IgD-negative memory B cell (primary cell): ENCODE measurements at regions not wholly inside any gene's neighbourhood (a gene's known extent, or its start where the extent isn't known, plus 50 kb on each side); places are given as distances from the start of the nearest gene placed in this dataset.

Experiments
- H3K27ac Mint-ChIP-seq, 3 donors: one replicate each; pipeline ENCODE4 v1.8.0; 2020 to 2022; ENCODE audit warnings: mild to moderate bottlenecking in 3 of 3, mixed read lengths in 3 of 3, moderate library complexity in 1 of 3
- H3K27me3 Mint-ChIP-seq: one replicate; pipeline ENCODE4 v1.8.0; 2021; ENCODE audit warnings: mixed read lengths
- H3K36me3 Mint-ChIP-seq: one replicate; pipeline ENCODE4 v1.8.0; 2020; ENCODE audit warnings: mild to moderate bottlenecking, mixed read lengths
- H3K4me1 Mint-ChIP-seq, 3 donors: one replicate each; pipeline ENCODE4 v1.8.0; 2020 to 2022; ENCODE audit warnings: mixed read lengths in 3 of 3, mild to moderate bottlenecking in 1 of 3
- H3K4me3 Mint-ChIP-seq, 4 donors: one replicate each; pipeline ENCODE4 v1.8.0; 2020 to 2022; ENCODE audit warnings: mild to moderate bottlenecking in 4 of 4, mixed read lengths in 4 of 4, moderate library complexity in 3 of 4
- H3K9me3 Mint-ChIP-seq, 3 donors: one replicate each; pipeline ENCODE4 v1.8.0; 2020 to 2021; ENCODE audit warnings: mixed read lengths in 3 of 3, mild to moderate bottlenecking in 1 of 3

- peaks cover 16% of the 10 kb centered on the region for H3K27me3 Mint-ChIP-seq
- no peaks in the 10 kb centered on the region for H3K36me3 Mint-ChIP-seq
- no peak overlapping the region for H3K27ac Mint-ChIP-seq
- no peaks in the 10 kb centered on the region for H3K9me3 Mint-ChIP-seq
- H3K4me1 Mint-ChIP-seq: peaks cover 18 to 20% (median 19%) of the 10 kb centered on the region in 3 donors
- H3K4me3 Mint-ChIP-seq: no peak overlapping the region
These were observed 58.5 kb downstream of the IGLL5 start for GRCh38 chr22:22946131-22946530.

- Mint-ChIP-seq H3K4me1 (peaks cover 19 to 27% (median 22%) of the 10 kb centered on the region in 3 donors), H3K27ac (no peak overlapping the region), H3K9me3 (peaks cover 0 to 3% (median 0%) of the 10 kb centered on the region in 3 donors), H3K4me3 (no peak overlapping the region), H3K36me3 (no peaks in the 10 kb centered on the region), H3K27me3 (peaks cover 21% of the 10 kb centered on the region)
These were observed 61.3 kb downstream of the IGLL5 start for GRCh38 chr22:22948651-22949571.

- peak overlapping the region in 1 of 3 donors; percentile 39 for H3K27ac Mint-ChIP-seq
- peaks cover 18% of the 10 kb centered on the region for H3K27me3 Mint-ChIP-seq
- H3K36me3 Mint-ChIP-seq: no peaks in the 10 kb centered on the region
- H3K4me3 Mint-ChIP-seq: peak overlapping the region in 1 of 4 donors; percentile 54
- H3K9me3 Mint-ChIP-seq: peaks cover 0 to 3% (median 0%) of the 10 kb centered on the region in 3 donors
- peaks cover 24 to 34% (median 28%) of the 10 kb centered on the region in 3 donors for H3K4me1 Mint-ChIP-seq
These were observed 62.3 kb downstream of the IGLL5 start for GRCh38 chr22:22949953-22950352.

GRCh38 chr22:22951035-22951434 is 63.4 kb downstream of the IGLL5 start:
- Mint-ChIP-seq H3K27ac (no peak overlapping the region), H3K36me3 (no peaks in the 10 kb centered on the region), H3K4me1 (peaks cover 28 to 30% (median 29%) of the 10 kb centered on the region in 3 donors), H3K9me3 (peaks cover 0 to 3% (median 0%) of the 10 kb centered on the region in 3 donors), H3K4me3 (no peak overlapping the region), H3K27me3 (peaks cover 19% of the 10 kb centered on the region)

GRCh38 chr22:22952531-22953280 is 65.1 kb downstream of the IGLL5 start:
- H3K4me1 Mint-ChIP-seq: peaks cover 18 to 25% (median 25%) of the 10 kb centered on the region in 3 donors
- peak overlapping the region in 2 of 3 donors; percentile 5 to 76 for H3K27ac Mint-ChIP-seq
- no peaks in the 10 kb centered on the region for H3K36me3 Mint-ChIP-seq
- peaks cover 0 to 3% (median 0%) of the 10 kb centered on the region in 3 donors for H3K9me3 Mint-ChIP-seq
- peaks cover 19% of the 10 kb centered on the region for H3K27me3 Mint-ChIP-seq
- H3K4me3 Mint-ChIP-seq: peak overlapping the region in 1 of 4 donors; percentile 1

- no peaks in the 10 kb centered on the region for H3K36me3 Mint-ChIP-seq
- peak overlapping the region in 2 of 3 donors; percentile 67 to 89 for H3K27ac Mint-ChIP-seq
- H3K4me3 Mint-ChIP-seq: peak overlapping the region in 2 of 4 donors; percentile 67
- H3K4me1 Mint-ChIP-seq: peaks cover 18 to 25% (median 25%) of the 10 kb centered on the region in 3 donors
- H3K27me3 Mint-ChIP-seq: peaks cover 24% of the 10 kb centered on the region
- peaks cover 0 to 3% (median 0%) of the 10 kb centered on the region in 3 donors for H3K9me3 Mint-ChIP-seq
These were observed 66.2 kb downstream of the IGLL5 start for GRCh38 chr22:22953791-22954190.

GRCh38 chr22:22954656-22955055 is 67.0 kb downstream of the IGLL5 start:
- H3K27me3 Mint-ChIP-seq: peaks cover 24% of the 10 kb centered on the region
- no peak overlapping the region for H3K27ac Mint-ChIP-seq

GRCh38 chr22:22955276-22955798 is 67.7 kb downstream of the IGLL5 start:
- Mint-ChIP-seq H3K9me3 (peaks cover 0 to 3% (median 0%) of the 10 kb centered on the region in 3 donors), H3K27me3 (peaks cover 24% of the 10 kb centered on the region), H3K27ac (peak overlapping the region in 1 of 3 donors; percentile 29), H3K36me3 (no peaks in the 10 kb centered on the region), H3K4me1 (peaks cover 18 to 25% (median 25%) of the 10 kb centered on the region in 3 donors), H3K4me3 (peak overlapping the region in 1 of 4 donors; percentile 46)

More at GRCh38 chr22:22954656-22955055, 67.0 kb downstream of the IGLL5 start:
- H3K9me3 Mint-ChIP-seq: peaks cover 0 to 3% (median 0%) of the 10 kb centered on the region in 3 donors
- no peaks in the 10 kb centered on the region for H3K36me3 Mint-ChIP-seq
- peaks cover 18 to 25% (median 25%) of the 10 kb centered on the region in 3 donors for H3K4me1 Mint-ChIP-seq
- H3K4me3 Mint-ChIP-seq: peak overlapping the region in 2 of 4 donors; percentile 48 to 53

- Mint-ChIP-seq H3K4me3 (peak overlapping the region in 1 of 4 donors; percentile 46), H3K27me3 (peaks cover 24% of the 10 kb centered on the region), H3K27ac (peak overlapping the region in 2 of 3 donors; percentile 29 to 53), H3K36me3 (no peaks in the 10 kb centered on the region), H3K4me1 (peaks cover 18 to 25% (median 21%) of the 10 kb centered on the region in 3 donors), H3K9me3 (peaks cover under 1 to 3% (median 2%) of the 10 kb centered on the region in 3 donors)
These were observed 68.4 kb downstream of the IGLL5 start for GRCh38 chr22:22955866-22956535.

- Mint-ChIP-seq H3K4me1 (peaks cover 18 to 24% (median 21%) of the 10 kb centered on the region in 3 donors), H3K27me3 (peaks cover 20% of the 10 kb centered on the region), H3K36me3 (no peaks in the 10 kb centered on the region), H3K4me3 (no peak overlapping the region), H3K9me3 (peaks cover 0 to 11% (median 11%) of the 10 kb centered on the region in 3 donors), H3K27ac (no peak overlapping the region)
These were observed 69.5 kb downstream of the IGLL5 start for GRCh38 chr22:22957090-22957489.

GRCh38 chr22:22958621-22959020 is 71.0 kb downstream of the IGLL5 start:
- Mint-ChIP-seq H3K4me3 (peak overlapping the region in 1 of 4 donors; percentile 53), H3K36me3 (no peaks in the 10 kb centered on the region), H3K27me3 (peaks cover 17% of the 10 kb centered on the region), H3K27ac (no peak overlapping the region), H3K9me3 (peaks cover 1 to 11% (median 11%) of the 10 kb centered on the region in 3 donors), H3K4me1 (peaks cover 14 to 16% (median 15%) of the 10 kb centered on the region in 3 donors)

GRCh38 chr22:22959147-22959827 is 71.7 kb downstream of the IGLL5 start:
- no peak overlapping the region for H3K27ac Mint-ChIP-seq
- peaks cover 1 to 11% (median 11%) of the 10 kb centered on the region in 3 donors for H3K9me3 Mint-ChIP-seq
- H3K4me3 Mint-ChIP-seq: no peak overlapping the region
- H3K4me1 Mint-ChIP-seq: peaks cover 10 to 12% (median 10%) of the 10 kb centered on the region in 3 donors
- no peaks in the 10 kb centered on the region for H3K36me3 Mint-ChIP-seq
- H3K27me3 Mint-ChIP-seq: peaks cover 14% of the 10 kb centered on the region

GRCh38 chr22:22960307-22960706 is 72.7 kb downstream of the IGLL5 start:
- no peak overlapping the region for H3K4me3 Mint-ChIP-seq
- H3K9me3 Mint-ChIP-seq: peaks cover 1 to 11% (median 11%) of the 10 kb centered on the region in 3 donors
- no peaks in the 10 kb centered on the region for H3K36me3 Mint-ChIP-seq
- no peak overlapping the region for H3K27ac Mint-ChIP-seq
- peaks cover 4 to 6% (median 6%) of the 10 kb centered on the region in 3 donors for H3K4me1 Mint-ChIP-seq
- H3K27me3 Mint-ChIP-seq: peaks cover 14% of the 10 kb centered on the region
